ENCODE measurements at regions not wholly inside any gene's neighbourhood (a gene's known extent, or its start where the extent isn't known, plus 50 kb on each side); places are given as distances from the start of the nearest gene placed in this dataset.

DNA sequence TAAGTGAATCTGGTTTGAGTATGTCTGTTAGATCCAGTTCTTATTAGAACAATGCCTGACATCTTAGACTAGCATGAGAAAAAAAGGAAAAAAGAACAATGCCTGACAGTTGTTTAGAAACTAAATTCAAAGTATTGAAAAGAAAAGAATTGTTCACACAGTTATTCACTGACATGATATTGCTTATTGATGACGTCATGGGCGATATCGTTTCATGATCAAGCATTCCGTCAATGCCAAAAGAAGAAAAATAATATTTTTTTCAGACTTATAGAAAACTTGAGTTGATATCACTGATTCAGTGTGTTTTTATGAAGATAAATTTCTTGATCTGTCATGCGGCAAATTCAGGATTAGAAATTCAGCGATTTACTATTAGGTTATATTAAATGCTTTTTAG is 196.5 kb upstream of the AGR3 start:
- TF ChIP-seq CREM (IDR thresholded peaks at IDR 0.05; ENCODE audit: low read depth) (no peak), STAT1 (conservative IDR thresholded peaks at IDR 0.05) (no peak)
